ENCODE measurements at regions not wholly inside any gene's neighbourhood (a gene's known extent, or its start where the extent isn't known, plus 50 kb on each side); places are given as distances from the start of the nearest gene placed in this dataset.

DNA sequence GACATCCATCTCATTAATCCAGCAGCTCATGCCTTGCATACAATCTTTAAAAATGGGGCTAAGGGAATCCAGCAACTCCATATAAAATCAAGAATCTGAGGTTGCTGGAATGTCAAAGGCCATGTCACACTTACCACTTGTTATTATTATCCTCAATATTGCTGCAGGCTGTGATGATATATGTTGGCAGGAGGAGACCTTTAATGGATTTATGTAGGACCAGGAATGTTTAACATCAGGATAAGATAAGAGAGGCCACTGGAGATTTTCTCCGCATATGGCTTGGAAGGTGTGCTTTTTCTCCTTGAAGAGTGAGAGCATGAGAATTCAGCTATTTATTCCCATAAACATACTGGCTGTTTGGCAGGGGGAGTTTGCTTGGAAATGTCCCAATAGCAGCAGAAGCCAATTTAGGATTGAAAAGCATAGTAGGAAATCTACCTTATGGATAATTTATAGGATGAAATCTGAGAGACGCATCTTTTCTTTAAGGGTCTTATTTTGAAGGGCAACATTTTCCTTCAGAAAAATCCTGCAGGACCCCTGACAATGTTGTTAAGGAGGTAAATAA lies 481.4 kb downstream of the AGTPBP1 start:
- no peak for DNase-seq (ENCODE audit: low spot score)

DNA sequence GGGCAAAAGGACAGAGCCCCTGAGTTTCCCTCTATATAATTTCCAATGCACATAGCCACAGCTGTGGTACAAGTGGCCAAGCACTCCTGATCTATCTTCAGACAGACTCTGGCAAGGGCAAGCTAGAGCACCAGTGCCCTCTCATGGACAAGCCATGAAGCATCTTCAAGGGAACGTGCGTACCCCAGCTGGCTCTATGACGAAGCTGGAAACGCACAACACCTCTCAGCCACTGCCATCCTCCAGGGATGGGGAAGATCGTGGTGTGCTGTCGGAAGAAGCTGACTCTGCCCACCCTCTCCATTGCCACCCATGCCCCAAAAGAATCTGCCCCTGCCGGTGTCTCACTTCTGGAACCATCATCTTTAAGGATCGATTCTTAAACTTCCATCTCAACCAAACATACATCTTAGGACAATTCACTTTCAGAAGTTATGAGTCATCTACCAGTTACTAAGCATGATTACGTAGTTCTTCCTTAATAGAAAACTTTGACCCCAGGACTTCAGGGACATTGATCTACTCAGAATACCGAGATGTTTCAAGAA lies 482.9 kb downstream of the AGTPBP1 start:
- DNase-seq (ENCODE audit: low spot score), result no peak

DNA sequence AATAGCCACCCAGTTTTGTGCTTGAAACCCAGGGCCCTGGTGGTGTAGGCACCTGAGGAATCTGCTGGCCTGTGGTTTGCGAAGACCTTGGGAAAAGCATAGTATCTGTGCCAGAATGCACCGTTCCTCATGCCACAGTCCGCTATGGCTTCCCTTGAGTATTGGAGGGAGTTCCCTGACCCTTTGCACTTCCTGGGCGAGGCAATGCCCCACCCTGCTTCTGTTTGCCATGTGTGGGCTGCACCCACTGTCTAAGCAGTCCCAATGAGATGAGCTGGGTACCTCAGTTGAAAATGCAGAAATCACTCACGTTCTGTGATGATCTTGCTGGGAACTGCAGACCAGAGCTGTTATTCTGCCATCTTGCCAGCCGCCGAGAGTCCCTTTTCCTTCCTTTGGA lies 483.5 kb downstream of the AGTPBP1 start:
- DNase-seq (ENCODE audit: low spot score), result no peak

DNA sequence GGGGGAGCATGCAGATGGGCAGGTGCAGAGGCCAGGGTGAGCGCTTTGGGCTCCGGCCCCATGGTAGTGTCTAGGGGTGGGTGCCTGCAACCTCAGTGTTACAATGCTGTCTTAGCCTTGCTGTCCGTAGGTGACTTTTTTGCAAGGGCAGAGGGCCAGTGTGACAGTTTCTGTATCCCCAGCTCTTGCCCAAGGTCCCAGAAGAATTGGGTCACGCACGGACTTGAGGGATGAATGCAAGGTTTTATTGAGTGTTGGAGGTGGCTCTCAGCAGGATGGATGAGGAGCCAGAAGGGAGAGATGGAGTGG lies 492.5 kb downstream of the AGTPBP1 start:
- no peak for DNase-seq (ENCODE audit: low spot score)

DNA sequence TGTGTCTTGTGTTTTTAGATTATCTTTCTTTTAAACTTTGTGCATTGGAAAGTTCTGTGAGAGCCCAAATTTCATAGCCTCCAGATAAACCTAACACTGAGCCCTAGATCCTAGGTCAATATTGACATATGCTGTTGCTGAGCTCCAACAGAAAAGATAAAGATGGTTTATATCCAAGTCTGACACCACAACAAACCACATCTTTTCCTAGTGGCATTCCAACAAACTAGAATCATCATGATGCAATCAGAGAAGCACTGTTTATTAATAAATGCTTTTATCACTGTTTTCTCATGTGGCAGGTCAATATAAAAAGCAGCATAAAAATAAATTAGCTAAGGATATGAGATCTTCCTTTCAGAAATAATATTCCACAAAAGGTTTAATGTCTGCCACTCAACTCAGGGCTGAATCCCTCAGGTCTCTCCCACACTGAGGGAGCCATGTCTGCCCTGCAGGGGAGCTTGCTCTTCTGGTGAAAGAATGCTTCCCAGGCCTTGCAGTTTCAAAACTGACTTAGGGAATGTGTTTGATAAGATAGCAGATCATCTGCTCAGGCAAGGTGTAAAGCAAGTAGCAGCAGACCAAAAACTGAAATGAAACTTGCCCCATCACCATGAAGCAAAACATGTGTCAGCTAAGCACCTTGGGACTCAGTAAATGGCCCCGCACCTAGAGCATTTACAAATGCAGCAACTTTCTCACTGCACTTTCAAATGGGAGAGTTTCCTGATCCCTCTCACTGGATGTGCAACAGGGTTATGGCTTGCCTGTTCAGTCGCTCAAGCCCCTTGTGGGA lies 493.0 kb downstream of the AGTPBP1 start:
- DNase-seq (ENCODE audit: low spot score), result no peak

DNA sequence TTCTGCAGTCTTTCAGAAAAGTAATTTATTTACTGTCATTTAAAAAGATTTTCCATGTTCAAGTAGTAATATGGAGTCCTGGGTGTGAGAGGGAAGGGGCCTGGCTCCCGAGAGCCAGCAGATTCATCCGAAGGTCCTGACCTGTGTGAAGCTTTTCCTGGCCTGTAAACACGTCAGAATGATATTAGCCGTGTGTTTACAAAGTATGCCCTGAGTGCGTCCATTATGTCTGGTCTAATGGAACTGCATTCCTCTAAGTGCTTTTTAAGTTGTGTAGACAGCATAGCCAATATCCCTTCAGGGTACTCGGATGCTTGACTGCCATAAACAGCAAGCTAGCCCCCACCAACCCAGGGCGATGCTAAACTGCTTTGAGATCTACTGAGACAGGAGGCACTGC lies 495.2 kb downstream of the AGTPBP1 start:
- DNase-seq (ENCODE audit: low spot score), result no peak

DNA sequence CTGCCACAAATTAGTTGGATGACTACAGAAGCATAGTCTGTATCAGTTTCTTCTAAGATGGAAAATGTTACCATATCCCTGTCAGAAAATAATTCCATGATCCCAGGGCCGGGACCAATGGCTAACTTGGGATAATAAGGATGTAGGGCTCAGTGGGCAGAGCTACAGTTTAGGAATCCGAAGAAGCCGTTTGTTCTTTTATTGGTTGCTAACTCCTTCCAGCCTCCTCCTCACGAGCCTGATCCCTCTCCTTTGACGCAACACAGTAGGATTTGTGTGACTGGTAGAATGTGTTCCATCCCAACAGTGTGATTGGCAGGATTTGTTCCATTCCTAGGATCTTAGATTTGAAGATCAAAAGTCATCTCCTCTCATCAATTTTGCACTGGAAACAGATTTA lies 496.9 kb downstream of the AGTPBP1 start:
- DNase-seq (ENCODE audit: low spot score), result no peak

DNA sequence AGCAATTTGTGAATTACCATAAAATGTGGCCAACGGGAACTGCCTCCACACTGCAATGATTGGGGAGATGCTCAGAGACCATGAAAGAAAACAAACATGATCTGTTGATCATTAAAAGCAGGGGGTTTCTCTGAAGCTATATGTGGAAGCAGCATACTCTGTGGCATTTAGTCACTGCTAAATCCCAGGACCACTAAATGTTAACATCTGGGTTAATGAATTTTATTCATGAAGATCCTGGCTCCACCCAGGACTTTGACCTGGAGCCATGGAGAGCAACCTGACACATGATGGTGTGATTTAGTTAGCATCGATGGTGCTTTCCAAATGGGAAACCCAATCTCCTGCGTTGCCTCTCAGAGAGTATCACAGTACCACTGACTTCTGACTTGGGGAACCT lies 497.8 kb downstream of the AGTPBP1 start:
- no peak for DNase-seq (ENCODE audit: low spot score)

DNA sequence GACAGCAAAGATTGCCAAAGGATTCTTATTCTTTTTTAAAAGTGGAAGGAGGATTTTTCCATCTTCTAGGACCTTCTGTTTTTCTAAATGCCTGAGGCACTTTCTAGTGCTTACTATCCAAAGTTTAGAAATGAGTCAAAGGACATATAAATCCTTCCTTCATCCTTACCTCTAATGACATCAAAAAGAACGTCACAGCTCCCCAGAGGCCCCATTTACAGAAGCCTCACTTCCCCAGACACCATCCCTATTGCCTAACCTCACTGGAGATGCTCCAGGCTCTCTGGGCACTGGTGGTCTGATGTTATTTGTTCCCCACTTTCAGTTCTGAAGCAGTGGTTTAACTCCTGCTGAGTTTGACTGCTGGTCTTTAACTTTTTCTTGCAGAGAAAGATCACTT lies 504.3 kb downstream of the AGTPBP1 start:
- no peak for DNase-seq (ENCODE audit: low spot score)

DNA sequence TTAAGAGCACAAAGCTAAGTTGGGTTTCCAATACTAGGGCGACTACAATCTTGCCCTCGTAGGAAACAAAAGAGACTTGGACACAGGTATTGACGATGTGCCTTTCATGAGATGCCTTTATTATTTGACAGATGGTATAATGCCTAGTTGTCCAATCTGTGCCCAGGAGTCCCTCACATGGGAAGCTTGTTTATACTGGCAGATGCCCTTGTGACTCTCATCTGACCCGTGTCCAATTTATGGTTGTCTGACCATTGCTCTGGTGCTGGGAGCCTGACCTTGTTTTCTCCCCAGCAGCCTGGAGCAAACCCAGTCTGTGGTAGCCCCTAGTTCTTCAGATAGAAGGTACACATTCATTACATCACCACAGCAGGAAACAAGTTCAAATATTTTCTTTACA lies 511.7 kb downstream of the AGTPBP1 start:
- DNase-seq (ENCODE audit: low spot score), result no peak

DNA sequence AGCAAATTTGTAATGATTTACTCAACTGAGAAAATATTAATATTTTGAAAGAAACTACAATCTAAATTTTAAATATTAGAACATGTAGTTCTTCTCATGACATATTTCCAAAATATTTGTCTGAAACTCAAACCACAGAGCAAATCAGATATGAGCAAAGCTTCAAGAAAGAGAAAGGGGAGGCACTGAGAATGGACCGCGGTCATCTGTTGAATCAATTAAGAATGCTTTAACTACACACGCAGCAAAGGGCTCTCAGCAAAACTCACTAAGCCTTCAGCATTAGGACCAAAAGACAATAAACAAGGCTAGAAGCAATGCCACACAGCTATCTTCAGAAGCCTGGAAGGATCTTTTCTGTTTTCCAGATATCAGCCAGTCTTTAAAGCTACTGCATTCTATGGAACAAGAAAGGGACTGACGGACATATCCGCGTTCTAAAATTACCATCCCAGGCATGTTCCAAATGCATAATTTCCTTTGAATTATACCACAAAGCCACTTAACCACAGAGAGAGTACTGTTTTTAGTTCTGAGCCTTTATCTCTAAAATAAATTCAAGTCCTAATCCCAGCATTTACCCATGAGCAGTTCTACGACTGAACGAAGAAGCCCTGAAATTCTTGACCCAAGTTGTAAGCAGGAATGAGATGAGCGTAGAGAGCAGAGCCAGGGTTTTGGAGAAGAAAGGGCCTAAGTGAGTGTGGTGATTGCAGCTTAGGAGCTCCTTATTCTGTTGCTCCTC lies 513.5 kb downstream of the AGTPBP1 start:
- no peak for DNase-seq (ENCODE audit: low spot score)

DNA sequence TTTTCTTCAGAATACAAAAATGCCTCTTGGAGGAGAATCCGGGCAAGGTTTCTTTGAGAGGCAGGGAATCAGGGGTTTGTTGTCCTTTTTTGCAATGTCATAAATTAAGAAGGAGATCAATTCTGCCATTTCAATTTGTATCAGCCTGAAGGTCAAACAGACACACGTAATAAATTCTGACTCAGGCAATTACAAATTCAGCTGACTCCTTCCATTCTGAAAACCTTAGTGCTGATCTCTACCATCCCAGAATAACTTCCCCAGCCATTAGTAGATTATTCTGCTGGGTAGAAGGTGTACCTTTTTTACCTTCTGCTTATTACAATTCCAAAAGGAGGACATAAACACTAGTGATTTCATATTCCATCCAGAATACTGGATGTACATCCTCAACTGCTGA lies 516.6 kb downstream of the AGTPBP1 start:
- no peak for DNase-seq (ENCODE audit: low spot score)

DNA sequence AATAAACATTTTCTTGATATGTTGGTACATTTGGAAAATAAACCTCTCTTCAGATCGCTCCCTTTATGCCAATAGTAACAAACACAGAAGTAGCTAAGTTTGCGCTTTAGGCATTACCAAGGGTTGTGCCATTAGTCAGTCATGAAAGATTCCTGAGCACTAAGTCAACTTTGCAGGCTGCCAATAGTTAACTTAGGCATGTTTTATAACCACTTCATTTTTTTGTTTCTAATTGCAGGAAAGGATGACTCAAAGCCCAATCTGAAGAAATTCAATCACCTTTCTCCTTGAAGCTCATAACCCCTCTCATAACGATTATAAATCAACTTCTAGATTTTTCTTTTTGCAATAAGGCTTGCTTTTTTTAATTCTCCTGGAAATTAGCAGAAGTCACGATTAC lies 517.0 kb downstream of the AGTPBP1 start:
- DNase-seq (ENCODE audit: low spot score), result no peak

DNA sequence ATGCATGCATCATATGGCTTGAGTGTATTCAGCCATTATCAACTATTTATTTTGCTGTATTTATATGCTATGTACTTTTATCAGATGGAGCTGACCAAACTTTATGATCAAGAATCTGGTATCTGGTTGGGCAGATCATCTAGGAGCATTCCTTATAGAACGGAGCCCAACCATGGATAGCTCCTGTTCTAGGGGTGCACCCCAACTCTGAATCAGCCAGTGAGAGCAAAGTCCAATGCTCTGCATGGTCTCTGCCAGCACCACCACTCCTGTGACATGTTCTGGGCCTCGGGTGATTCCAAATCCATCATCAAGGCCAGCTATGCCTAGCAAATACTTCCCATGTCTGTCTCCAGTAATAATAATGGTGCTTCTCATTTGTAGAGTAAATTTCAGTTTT lies 517.5 kb downstream of the AGTPBP1 start:
- DNase-seq (ENCODE audit: low spot score), result no peak

DNA sequence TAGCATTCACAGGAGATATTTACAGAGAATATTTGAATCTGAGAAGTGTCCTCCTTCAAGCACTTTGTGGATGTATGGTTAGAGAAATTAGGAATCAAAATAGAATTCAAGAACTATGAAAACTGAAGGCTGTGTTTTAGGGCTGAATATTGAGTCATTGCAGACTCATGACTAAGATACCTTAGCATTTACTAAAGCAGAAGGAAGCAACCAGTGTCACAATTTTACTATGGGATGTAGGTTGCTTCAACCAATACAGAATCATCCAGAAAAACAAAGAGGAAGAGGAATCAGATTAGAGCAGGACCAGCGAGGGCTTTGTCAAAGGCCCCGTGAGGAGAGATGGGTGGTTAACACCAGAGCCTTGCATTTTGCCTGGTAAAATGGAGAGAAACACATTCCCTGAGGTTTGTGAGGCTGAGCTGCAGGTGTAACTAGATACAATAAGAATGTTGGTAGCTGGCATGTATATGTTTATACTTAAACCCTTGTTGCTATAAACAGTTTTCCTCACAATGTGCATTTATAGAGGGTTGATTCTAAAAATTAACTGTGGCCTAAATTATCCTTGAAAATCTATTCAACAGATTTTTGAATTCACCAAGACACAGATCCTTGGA lies 518.1 kb downstream of the AGTPBP1 start:
- no peak for DNase-seq (ENCODE audit: low spot score)

DNA sequence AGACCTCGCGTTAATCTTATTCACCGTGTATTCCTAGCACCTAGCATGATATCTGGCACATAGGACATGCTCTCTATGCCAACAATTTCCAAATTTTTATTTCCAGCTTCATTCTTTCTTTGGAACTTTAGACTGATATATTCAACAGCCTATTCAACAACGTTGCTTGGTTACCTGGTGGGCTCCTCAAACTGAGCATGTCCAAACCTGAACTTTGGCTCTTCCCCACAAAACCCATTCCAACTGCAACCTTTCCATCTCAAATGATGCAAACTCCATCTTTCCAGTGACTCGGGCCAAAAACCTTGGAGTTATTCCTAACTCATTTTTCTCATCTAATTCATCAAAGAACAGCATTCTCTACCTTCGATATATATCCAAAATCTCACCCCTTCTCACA lies 525.2 kb downstream of the AGTPBP1 start:
- no peak for DNase-seq (ENCODE audit: low spot score)

DNA sequence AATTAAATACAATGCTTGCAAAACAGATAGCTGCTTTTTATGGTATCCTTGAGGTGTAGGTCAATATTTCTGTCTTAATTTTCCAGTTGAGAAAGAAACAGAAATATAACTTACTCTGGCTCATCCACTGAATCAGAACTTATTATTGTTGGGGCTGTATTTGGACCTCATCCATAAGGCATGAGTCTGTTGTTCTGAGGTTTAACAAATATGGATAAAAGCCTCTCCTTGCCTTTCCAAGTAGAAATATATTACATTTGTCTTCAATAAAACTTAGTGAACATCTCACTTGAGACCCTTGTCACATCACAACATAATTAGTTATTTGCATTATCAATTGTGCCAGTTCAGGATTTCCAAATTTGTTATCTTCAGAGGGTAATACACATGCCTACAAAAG lies 525.8 kb downstream of the AGTPBP1 start:
- no peak for DNase-seq (ENCODE audit: low spot score)

DNA sequence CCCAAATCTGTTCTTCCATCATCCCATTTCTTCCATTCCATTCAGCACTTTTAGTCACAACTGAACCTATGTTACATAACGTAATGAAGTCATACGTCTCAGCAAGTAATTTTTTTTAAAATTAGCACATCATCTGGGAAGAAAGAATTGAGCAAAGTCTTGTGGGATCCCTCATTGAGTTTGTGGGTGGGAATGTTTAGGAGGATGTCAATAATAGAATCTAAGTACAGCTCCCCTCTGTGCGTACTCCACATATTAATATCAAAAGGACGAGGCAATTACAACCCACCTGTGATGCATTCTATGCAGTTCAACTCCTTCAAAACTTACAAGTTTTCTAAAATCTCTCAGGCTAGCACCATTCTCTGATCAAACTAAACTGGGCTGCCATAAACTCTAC lies 526.3 kb downstream of the AGTPBP1 start:
- DNase-seq (ENCODE audit: low spot score), result no peak

DNA sequence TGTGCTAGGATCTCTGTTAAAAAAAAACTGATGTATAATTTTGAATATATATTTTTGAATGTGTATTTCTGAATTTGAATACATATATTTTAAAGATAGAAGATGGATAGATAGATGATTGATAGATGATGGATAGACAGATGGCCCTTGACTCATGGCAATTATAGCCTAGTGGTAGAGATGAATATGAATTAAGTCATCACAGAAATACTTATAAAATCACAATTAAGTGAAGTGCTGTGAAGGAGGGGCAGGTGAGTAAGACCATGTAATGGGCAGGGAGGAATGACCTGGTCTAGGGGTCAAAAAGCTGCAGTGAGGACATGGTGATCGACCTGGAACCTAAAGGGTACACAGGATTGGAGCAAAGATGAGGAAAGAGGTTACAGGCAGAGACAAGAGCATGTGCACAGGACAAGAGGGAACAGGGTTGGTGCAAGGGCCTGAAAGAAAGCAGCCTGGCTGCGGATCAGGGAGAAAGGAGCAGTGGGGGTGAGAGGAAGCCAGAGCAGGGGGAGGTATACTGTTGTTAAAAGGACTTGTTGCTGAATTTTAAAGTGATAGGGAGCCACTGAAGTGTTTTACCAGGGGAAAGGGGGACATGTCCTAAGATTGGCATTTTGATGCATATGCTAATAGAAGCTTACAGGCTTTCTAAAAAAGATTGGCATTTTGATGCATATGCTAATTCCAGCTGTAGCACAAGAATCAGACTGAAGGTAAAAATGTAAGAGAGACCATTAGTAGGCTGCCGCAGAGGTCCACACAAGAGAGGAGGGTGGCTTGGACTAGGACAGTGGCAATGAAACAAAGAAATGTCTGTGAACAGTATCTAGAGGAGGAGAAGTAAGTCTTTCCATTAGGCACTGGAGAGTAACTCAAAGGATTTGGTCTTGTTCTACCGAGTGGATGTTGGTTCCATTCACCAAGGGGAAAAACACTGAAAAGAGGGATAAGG lies 527.8 kb downstream of the AGTPBP1 start:
- no peak for DNase-seq (ENCODE audit: low spot score)

DNA sequence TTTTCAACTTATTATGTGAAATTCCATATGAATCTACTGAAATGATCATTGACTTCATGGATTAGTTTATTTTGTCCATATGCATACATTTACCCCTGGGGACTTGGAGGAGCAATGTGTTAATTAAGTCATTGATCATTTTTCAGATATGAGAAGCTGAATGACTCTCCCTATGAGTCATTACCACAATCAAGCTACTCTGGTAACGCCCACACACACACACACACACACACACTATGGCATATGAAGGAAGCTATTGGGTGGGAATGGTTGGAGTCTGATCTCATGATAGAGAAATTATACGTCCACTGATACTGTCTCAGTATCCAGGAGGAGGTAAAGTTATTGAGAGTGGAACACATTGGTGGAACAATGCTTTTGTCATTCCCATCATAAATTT lies 528.9 kb downstream of the AGTPBP1 start:
- no peak for DNase-seq (ENCODE audit: low spot score)

DNA sequence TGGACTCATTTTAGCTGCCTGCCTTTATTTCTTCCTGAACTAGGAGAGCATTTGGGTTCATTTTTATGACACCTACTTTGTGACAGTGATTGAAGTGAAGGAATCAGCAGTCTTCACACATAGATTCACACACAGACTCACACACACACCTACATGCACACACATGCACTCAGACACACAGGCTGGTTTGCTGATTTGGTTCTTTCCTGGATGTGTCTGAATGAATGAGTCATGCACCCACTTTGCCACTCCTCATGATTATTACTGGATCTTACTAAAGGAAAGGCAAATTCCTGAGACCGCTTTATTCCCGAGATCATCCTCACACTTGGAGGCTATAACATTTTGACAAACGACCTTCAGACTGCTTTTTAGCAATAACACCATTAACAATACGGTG lies 529.5 kb downstream of the AGTPBP1 start:
- no peak for DNase-seq (ENCODE audit: low spot score)

DNA sequence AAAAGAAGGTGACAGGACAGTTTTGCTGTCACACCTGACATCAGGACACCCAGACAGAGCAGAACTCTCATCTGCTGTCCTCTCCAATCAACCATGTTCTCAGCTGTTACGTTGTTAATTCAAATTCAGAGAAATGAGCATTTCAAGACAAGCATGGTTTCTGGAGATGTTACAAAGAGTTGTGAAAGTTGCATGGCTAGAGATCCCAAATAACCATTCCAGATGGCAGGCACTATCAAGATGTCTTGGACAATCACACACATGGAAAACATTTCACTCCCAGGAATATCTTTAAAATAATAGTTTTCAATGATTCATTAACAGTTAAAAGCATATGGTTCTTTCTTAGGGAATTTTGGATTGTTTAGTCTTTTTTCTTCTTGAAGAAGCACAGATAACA lies 533.1 kb downstream of the AGTPBP1 start:
- DNase-seq (ENCODE audit: low spot score), result no peak

Data from hematopoietic multipotent progenitor cell treated with erythropoietin and hydrocortisone succinate and interleukin-3 and kit ligand, for 15 days (in vitro differentiated cells).